ENCODE measurements at regions not wholly inside any gene's neighbourhood (a gene's known extent, or its start where the extent isn't known, plus 50 kb on each side); places are given as distances from the start of the nearest gene placed in this dataset.
A peak's percentile ranks its signal among the peaks of the same experiment; 100 is the strongest.

- Histone ChIP-seq H3K27ac (ENCODE audit: low read depth in 1 of 2, low read length in 2 of 2) (no peak overlapping the region), H3K36me3 (ENCODE audit: control insufficient read depth in 1 of 2, insufficient read depth in 2 of 2, low read length in 1 of 2) (no peaks in the 10 kb centered on the region), H3K4me3 (ENCODE audit: low read length in 2 of 2) (peak overlapping the region in 1 of 2 donors; percentile 9), H3K27me3 (ENCODE audit: control insufficient read depth in 1 of 2, insufficient read depth in 2 of 2, low read length in 1 of 2) (no peaks in the 10 kb centered on the region), H3K4me1 (ENCODE audit: control insufficient read depth in 1 of 2, insufficient read depth in 2 of 2, low read length in 2 of 2) (peaks cover 0 to 5% of the 10 kb centered on the region in 2 donors), H3K9me3 (ENCODE audit: control insufficient read depth, low read length) (no peaks in the 10 kb centered on the region)
- intact Hi-C loops (cut with DNase I) = no loop called here
- ATAC-seq (ENCODE audit: low FRiP score) (no peak), DNase-seq (no peak)
- 4 to 7% methylated on average over 7 of the region's 7 CpGs for WGBS, 2 donors
Observed at GRCh38 chr1:170284512-170284911, 138.8 kb downstream of the NTMT2 start.

- no peaks in the 10 kb centered on the region for H3K36me3 ChIP-seq (ENCODE audit: control insufficient read depth in 1 of 2, insufficient read depth in 2 of 2, low read length in 1 of 2)
- H3K4me1 ChIP-seq (ENCODE audit: control insufficient read depth in 1 of 2, insufficient read depth in 2 of 2, low read length in 2 of 2) = peaks cover 0 to 5% of the 10 kb centered on the region in 2 donors
- DNase-seq (no peak), ATAC-seq (ENCODE audit: low FRiP score) (no peak)
- H3K4me3 ChIP-seq (ENCODE audit: low read length in 2 of 2) = peak overlapping the region in 1 of 2 donors; percentile 9
- no peaks in the 10 kb centered on the region for H3K9me3 ChIP-seq (ENCODE audit: control insufficient read depth, low read length)
- no peak overlapping the region for H3K27ac ChIP-seq (ENCODE audit: low read depth in 1 of 2, low read length in 2 of 2)
- 36 to 40% methylated on average over 5 of the region's 5 CpGs for WGBS, 2 donors
- intact Hi-C loops (cut with DNase I) = no loop called here
- H3K27me3 ChIP-seq (ENCODE audit: control insufficient read depth in 1 of 2, insufficient read depth in 2 of 2, low read length in 1 of 2) = no peaks in the 10 kb centered on the region
Observed at GRCh38 chr1:170284951-170285350, 139.2 kb downstream of the NTMT2 start.

- DNase-seq (no peak), ATAC-seq (ENCODE audit: low FRiP score) (no peak)
- Histone ChIP-seq H3K27ac (ENCODE audit: low read depth in 1 of 2, low read length in 2 of 2) (no peak overlapping the region), H3K9me3 (ENCODE audit: control insufficient read depth, low read length) (no peaks in the 10 kb centered on the region), H3K27me3 (ENCODE audit: control insufficient read depth in 1 of 2, insufficient read depth in 2 of 2, low read length in 1 of 2) (no peaks in the 10 kb centered on the region), H3K4me1 (ENCODE audit: control insufficient read depth in 1 of 2, insufficient read depth in 2 of 2, low read length in 2 of 2) (peaks cover 0 to 5% of the 10 kb centered on the region in 2 donors), H3K36me3 (ENCODE audit: control insufficient read depth in 1 of 2, insufficient read depth in 2 of 2, low read length in 1 of 2) (no peaks in the 10 kb centered on the region), H3K4me3 (ENCODE audit: low read length in 2 of 2) (no peak overlapping the region)
- intact Hi-C loops (cut with DNase I) = no loop called here
- 79 to 89% methylated on average over 3 of the region's 3 CpGs for WGBS, 2 donors
Observed at GRCh38 chr1:170288155-170288554, 142.4 kb downstream of the NTMT2 start.

DNA sequence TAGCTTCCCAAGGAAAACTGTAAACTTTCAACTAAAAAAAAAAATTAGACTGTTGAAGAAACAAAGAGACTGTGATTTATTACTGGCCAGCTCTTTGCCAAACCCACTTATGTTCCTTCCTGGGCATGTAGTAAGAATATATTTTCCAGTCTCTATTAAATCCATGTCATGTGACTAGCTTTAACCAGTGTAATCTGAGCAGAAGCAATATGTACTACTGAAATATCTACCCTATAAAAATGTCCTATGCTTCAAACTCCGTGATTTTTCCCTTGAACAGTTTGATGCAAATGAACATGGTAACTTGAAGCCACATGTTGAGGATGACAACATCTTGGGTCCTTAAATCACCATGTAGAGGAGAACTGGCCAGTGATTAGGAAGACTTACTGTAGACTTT, 144.5 kb downstream of the NTMT2 start:
- intact Hi-C loops (cut with DNase I) = no loop called here
- H3K9me3 ChIP-seq (ENCODE audit: control insufficient read depth, low read length) = no peaks in the 10 kb centered on the region
- no peak for DNase-seq
- no peak overlapping the region for H3K4me3 ChIP-seq (ENCODE audit: low read length in 2 of 2)
- ATAC-seq (ENCODE audit: low FRiP score) = no peak
- no peaks in the 10 kb centered on the region for H3K36me3 ChIP-seq (ENCODE audit: control insufficient read depth in 1 of 2, insufficient read depth in 2 of 2, low read length in 1 of 2)
- 81 to 88% methylated on average over 1 of the region's 1 CpG for WGBS, 2 donors
- no peaks in the 10 kb centered on the region for H3K4me1 ChIP-seq (ENCODE audit: control insufficient read depth in 1 of 2, insufficient read depth in 2 of 2, low read length in 2 of 2)
- no peak overlapping the region for H3K27ac ChIP-seq (ENCODE audit: low read depth in 1 of 2, low read length in 2 of 2)
- no peaks in the 10 kb centered on the region for H3K27me3 ChIP-seq (ENCODE audit: control insufficient read depth in 1 of 2, insufficient read depth in 2 of 2, low read length in 1 of 2)

DNA sequence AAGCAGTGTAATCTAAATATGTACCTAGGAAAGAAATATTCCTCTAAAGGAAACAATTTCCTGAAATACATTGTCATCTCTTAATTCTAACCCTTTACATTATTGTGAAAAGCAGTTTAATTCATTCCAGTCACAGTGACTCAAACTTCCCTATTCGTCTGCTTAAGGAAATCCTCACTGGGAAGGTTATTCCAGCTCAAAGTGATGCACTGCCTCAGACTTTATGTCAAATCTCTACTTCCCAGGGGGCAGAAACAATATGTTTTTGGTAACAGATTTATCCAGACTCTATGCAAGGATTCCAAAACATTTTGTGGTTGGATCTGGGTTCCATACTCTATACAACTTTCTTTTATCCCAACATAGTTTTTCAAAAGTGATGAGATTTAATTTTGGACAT, 145.2 kb downstream of the NTMT2 start:
- no peaks in the 10 kb centered on the region for H3K4me1 ChIP-seq (ENCODE audit: control insufficient read depth in 1 of 2, insufficient read depth in 2 of 2, low read length in 2 of 2)
- DNase-seq (no peak), ATAC-seq (ENCODE audit: low FRiP score) (no peak)
- no peaks in the 10 kb centered on the region for H3K36me3 ChIP-seq (ENCODE audit: control insufficient read depth in 1 of 2, insufficient read depth in 2 of 2, low read length in 1 of 2)
- WGBS, 2 donors = 84 to 92% methylated on average over 1 of the region's 1 CpG
- H3K27me3 ChIP-seq (ENCODE audit: control insufficient read depth in 1 of 2, insufficient read depth in 2 of 2, low read length in 1 of 2) = no peaks in the 10 kb centered on the region
- no peak overlapping the region for H3K4me3 ChIP-seq (ENCODE audit: low read length in 2 of 2)
- intact Hi-C loops (cut with DNase I) = no loop called here
- H3K27ac ChIP-seq (ENCODE audit: low read depth in 1 of 2, low read length in 2 of 2) = no peak overlapping the region
- no peaks in the 10 kb centered on the region for H3K9me3 ChIP-seq (ENCODE audit: control insufficient read depth, low read length)

DNA sequence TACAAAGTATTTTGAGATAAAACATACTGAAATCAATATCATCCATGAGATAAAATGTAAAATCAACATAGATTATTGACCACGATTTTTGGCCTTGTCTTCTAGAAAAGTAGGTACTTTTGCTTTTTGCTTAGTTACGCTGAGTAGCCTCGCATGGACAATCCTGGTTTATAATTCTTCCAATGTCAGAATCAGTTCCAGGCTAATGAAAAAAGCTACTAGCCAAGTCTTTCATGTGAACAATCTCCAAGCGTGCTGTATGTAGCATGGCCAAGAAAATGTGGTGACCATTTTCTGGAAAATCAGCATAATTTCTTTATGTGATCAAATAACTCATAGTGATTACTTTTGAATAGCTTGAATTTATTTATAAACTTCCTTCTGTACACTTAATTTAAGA, 145.8 kb downstream of the NTMT2 start:
- no peak overlapping the region for H3K27ac ChIP-seq (ENCODE audit: low read depth in 1 of 2, low read length in 2 of 2)
- H3K4me1 ChIP-seq (ENCODE audit: control insufficient read depth in 1 of 2, insufficient read depth in 2 of 2, low read length in 2 of 2) = no peaks in the 10 kb centered on the region
- no peaks in the 10 kb centered on the region for H3K9me3 ChIP-seq (ENCODE audit: control insufficient read depth, low read length)
- ATAC-seq (ENCODE audit: low FRiP score) = no peak
- H3K4me3 ChIP-seq (ENCODE audit: low read length in 2 of 2) = no peak overlapping the region
- H3K27me3 ChIP-seq (ENCODE audit: control insufficient read depth in 1 of 2, insufficient read depth in 2 of 2, low read length in 1 of 2) = no peaks in the 10 kb centered on the region
- no peaks in the 10 kb centered on the region for H3K36me3 ChIP-seq (ENCODE audit: control insufficient read depth in 1 of 2, insufficient read depth in 2 of 2, low read length in 1 of 2)
- WGBS, 2 donors = 83 to 84% methylated on average over 4 of the region's 4 CpGs
- DNase-seq = no peak
- intact Hi-C loops (cut with DNase I) = no loop called here

DNA sequence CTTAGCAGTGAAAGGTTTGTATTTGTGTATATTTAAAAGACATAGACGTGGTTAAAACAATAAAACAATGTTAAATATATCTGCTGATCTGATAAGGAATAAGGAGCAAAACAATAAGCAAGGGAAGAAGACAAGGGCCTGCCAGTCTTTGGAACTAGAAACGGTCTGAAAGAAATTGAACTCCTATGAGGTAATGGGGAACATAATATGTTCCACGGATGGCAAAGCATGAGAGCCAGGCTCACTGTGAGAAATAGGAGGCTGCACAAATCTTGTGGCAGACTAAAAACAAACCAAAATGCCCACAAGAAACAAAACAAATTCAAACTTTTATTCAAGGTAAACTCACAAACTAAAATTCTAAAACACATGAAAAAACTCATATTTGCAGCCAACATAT, 150.5 kb downstream of the NTMT2 start:
- intact Hi-C loops (cut with DNase I) = no loop called here
- ATAC-seq (ENCODE audit: low FRiP score) (no peak), DNase-seq (no peak)
- Histone ChIP-seq H3K27ac (ENCODE audit: low read depth in 1 of 2, low read length in 2 of 2) (no peak overlapping the region), H3K4me1 (ENCODE audit: control insufficient read depth in 1 of 2, insufficient read depth in 2 of 2, low read length in 2 of 2) (no peaks in the 10 kb centered on the region), H3K4me3 (ENCODE audit: low read length in 2 of 2) (no peak overlapping the region), H3K27me3 (ENCODE audit: control insufficient read depth in 1 of 2, insufficient read depth in 2 of 2, low read length in 1 of 2) (no peaks in the 10 kb centered on the region), H3K36me3 (ENCODE audit: control insufficient read depth in 1 of 2, insufficient read depth in 2 of 2, low read length in 1 of 2) (no peaks in the 10 kb centered on the region), H3K9me3 (ENCODE audit: control insufficient read depth, low read length) (no peaks in the 10 kb centered on the region)
- WGBS, 2 donors = 14 to 17% methylated on average over 3 of the region's 3 CpGs

DNA sequence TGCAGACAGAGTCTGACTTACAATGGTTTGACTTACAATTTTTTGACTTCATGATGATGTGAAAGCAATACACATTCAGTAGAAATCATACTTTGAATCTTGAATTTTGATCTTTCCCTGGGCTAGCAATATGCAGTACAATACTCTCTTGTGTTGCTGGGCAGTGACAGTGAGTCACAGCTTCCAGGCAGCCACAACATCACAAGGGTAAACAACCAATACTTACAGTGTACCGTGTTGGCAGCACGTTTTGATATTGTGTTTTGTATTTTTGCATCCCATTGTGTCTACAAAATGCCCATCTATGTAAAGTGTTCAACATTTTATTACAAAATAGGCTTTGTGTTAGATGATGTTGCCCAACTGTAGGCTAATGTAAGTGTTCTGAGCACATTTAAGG, 150.9 kb downstream of the NTMT2 start:
- 67 to 75% methylated on average over 2 of the region's 2 CpGs for WGBS, 2 donors
- H3K4me3 ChIP-seq (ENCODE audit: low read length in 2 of 2) = no peak overlapping the region
- no peaks in the 10 kb centered on the region for H3K4me1 ChIP-seq (ENCODE audit: control insufficient read depth in 1 of 2, insufficient read depth in 2 of 2, low read length in 2 of 2)
- H3K36me3 ChIP-seq (ENCODE audit: control insufficient read depth in 1 of 2, insufficient read depth in 2 of 2, low read length in 1 of 2) = no peaks in the 10 kb centered on the region
- H3K27me3 ChIP-seq (ENCODE audit: control insufficient read depth in 1 of 2, insufficient read depth in 2 of 2, low read length in 1 of 2) = no peaks in the 10 kb centered on the region
- ATAC-seq (ENCODE audit: low FRiP score) (no peak), DNase-seq (no peak)
- intact Hi-C loops (cut with DNase I) = no loop called here
- H3K9me3 ChIP-seq (ENCODE audit: control insufficient read depth, low read length) = no peaks in the 10 kb centered on the region
- H3K27ac ChIP-seq (ENCODE audit: low read depth in 1 of 2, low read length in 2 of 2) = no peak overlapping the region

GRCh38 chr1:170301596-170301995, 155.8 kb downstream of the NTMT2 start:
- H3K4me1 ChIP-seq (ENCODE audit: control insufficient read depth in 1 of 2, insufficient read depth in 2 of 2, low read length in 2 of 2) = peaks cover 0 to 1% of the 10 kb centered on the region in 2 donors
- no peaks in the 10 kb centered on the region for H3K36me3 ChIP-seq (ENCODE audit: control insufficient read depth in 1 of 2, insufficient read depth in 2 of 2, low read length in 1 of 2)
- DNase-seq (no peak), ATAC-seq (ENCODE audit: low FRiP score) (no peak)
- H3K9me3 ChIP-seq (ENCODE audit: control insufficient read depth, low read length) = no peaks in the 10 kb centered on the region
- no peaks in the 10 kb centered on the region for H3K27me3 ChIP-seq (ENCODE audit: control insufficient read depth in 1 of 2, insufficient read depth in 2 of 2, low read length in 1 of 2)
- H3K27ac ChIP-seq (ENCODE audit: low read depth in 1 of 2, low read length in 2 of 2) = no peak overlapping the region
- intact Hi-C loops (cut with DNase I) = loop anchor here in 1 of 2 donors (10.0 kb wide), 1 partner anchor 87 kb away; no protein-coding TSS in a partner anchor
- no peak overlapping the region for H3K4me3 ChIP-seq (ENCODE audit: low read length in 2 of 2)
- WGBS, 2 donors = 95% methylated on average over 3 of the region's 3 CpGs
